H1 (cell line): ENCODE measurements at regions not wholly inside any gene's neighbourhood (a gene's known extent, or its start where the extent isn't known, plus 50 kb on each side); places are given as distances from the start of the nearest gene placed in this dataset.
"Not testable (repeated sequence)": the region's sequence is repeated elsewhere in the genome, so short reads cannot be mapped to it uniquely, and the experiment has no call there.

Source experiments
- BRCA1 ChIP-seq: IDR thresholded peaks from 2 replicates; pipeline ENCODE4 v1.6.1; 2012; ENCODE audit warnings: low read depth, low read length, improper control_type of control experiment
- EGR1 ChIP-seq: IDR thresholded peaks from 2 replicates; pipeline ENCODE4 v1.6.1; 2011; ENCODE audit warnings: low read depth, low read length, borderline replicate concordance
- EP300 ChIP-seq, 2 experiments: IDR thresholded peaks; 1 replicate in 1 of 2; 2 replicates in 1 of 2; pipeline ENCODE4 v1.6.1; 2011 to 2012; ENCODE audit warnings: low read depth in 2 of 2, low read length in 2 of 2, mild to moderate bottlenecking in 2 of 2, borderline replicate concordance in 1 of 2, inconsistent platforms in 1 of 2, moderate library complexity in 1 of 2
- EZH2 ChIP-seq: fragments of 200-600 bp; sonication (generic); IDR thresholded peaks from 2 replicates; pipeline ENCODE4 v1.7.1; 2012; ENCODE audit warnings: low read depth, mild to moderate bottlenecking, moderate library complexity, low read length, inconsistent platforms; ENCODE audit not compliant: severe bottlenecking
- GABPA ChIP-seq: IDR thresholded peaks from 2 replicates; pipeline ENCODE4 v1.6.1; 2011; ENCODE audit warnings: mild to moderate bottlenecking, low read length, moderate library complexity, borderline replicate concordance; ENCODE audit not compliant: insufficient read depth
- HDAC6 ChIP-seq: IDR thresholded peaks from one replicate; pipeline ENCODE4 v1.7.1; 2012; ENCODE audit warnings: low read depth, mild to moderate bottlenecking, inconsistent platforms, low read length, moderate library complexity
- JUND ChIP-seq: IDR thresholded peaks from 2 replicates; pipeline ENCODE4 v1.6.1; 2011; ENCODE audit warnings: mild to moderate bottlenecking, improper control_type of control experiment, low read length
- POLR2A ChIP-seq, 2 experiments: IDR thresholded peaks; 1 replicate in 1 of 2; 2 replicates in 1 of 2; pipeline ENCODE4 v1.6.1; 2011; ENCODE audit warnings: low read depth in 2 of 2, low read length in 2 of 2, mild to moderate bottlenecking in 2 of 2; ENCODE audit errors: control extremely low read depth in 1 of 2
- POLR2AphosphoS5 ChIP-seq: IDR thresholded peaks from 2 replicates; pipeline ENCODE4 v1.6.1; 2011; ENCODE audit warnings: low read depth, low read length
- TAF1 ChIP-seq: IDR thresholded peaks from 2 replicates; pipeline ENCODE4 v1.6.1; 2011; ENCODE audit warnings: mild to moderate bottlenecking, low read depth, low read length
- TAF7 ChIP-seq: optimal IDR thresholded peaks from 2 replicates; pipeline ENCODE3; 2011; ENCODE audit warnings: low read depth, mild to moderate bottlenecking, inconsistent platforms, low read length, moderate library complexity, borderline replicate concordance
- TF ChIP-seq, protein P1 (sequence below), 3 experiments: IDR thresholded peaks; 1 replicate in 2 of 3; 2 replicates in 1 of 3; pipeline versions ENCODE4 v1.5.1 to v1.6.1; 2011; ENCODE audit warnings: low read length in 3 of 3, mild to moderate bottlenecking in 3 of 3, inconsistent platforms in 2 of 3, low read depth in 1 of 3, moderate library complexity in 1 of 3; ENCODE audit not compliant: insufficient read depth in 1 of 3; ENCODE audit errors: control extremely low read depth in 1 of 3
- TF ChIP-seq, protein P2 (sequence below): IDR thresholded peaks from 2 replicates; pipeline ENCODE4 v1.6.1; 2012; ENCODE audit warnings: low read length, inconsistent platforms
- TF ChIP-seq, protein P3 (sequence below): IDR thresholded peaks from 2 replicates; pipeline ENCODE4 v1.6.1; 2012; ENCODE audit warnings: inconsistent platforms

DNA sequence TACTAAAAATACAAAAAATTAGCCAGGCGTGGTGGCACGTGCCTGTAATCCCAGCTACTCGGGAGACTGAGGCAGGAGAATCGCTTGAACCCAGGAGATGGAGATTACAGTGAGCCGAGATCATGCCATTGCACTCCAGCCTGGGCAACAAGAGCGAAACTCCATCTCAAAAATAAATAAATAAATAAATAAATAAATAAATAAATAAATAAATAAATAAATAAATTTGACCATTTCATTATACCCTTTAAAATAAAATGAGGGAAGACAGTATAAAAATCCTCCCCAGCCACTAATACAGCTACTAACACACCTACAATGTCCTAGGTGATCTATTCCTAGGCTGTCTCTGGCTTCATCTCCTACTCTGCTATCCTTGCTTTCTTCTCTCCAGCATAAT is 562.8 kb downstream of the ZBBX start:
- not testable (repeated sequence) for TF ChIP-seq POLR2A (IDR thresholded peaks at IDR 0.05; ENCODE audit: control extremely low read depth in 1 of 2, low read depth in 2 of 2, low read length in 2 of 2); JUND; HDAC6; BRCA1; EP300 (IDR thresholded peaks at IDR 0.05; ENCODE audit: borderline replicate concordance in 1 of 2, low read depth in 2 of 2, low read length in 2 of 2); TAF1; TAF7; GABPA; POLR2AphosphoS5; EGR1; EZH2
- TF ChIP-seq, protein P1, sequence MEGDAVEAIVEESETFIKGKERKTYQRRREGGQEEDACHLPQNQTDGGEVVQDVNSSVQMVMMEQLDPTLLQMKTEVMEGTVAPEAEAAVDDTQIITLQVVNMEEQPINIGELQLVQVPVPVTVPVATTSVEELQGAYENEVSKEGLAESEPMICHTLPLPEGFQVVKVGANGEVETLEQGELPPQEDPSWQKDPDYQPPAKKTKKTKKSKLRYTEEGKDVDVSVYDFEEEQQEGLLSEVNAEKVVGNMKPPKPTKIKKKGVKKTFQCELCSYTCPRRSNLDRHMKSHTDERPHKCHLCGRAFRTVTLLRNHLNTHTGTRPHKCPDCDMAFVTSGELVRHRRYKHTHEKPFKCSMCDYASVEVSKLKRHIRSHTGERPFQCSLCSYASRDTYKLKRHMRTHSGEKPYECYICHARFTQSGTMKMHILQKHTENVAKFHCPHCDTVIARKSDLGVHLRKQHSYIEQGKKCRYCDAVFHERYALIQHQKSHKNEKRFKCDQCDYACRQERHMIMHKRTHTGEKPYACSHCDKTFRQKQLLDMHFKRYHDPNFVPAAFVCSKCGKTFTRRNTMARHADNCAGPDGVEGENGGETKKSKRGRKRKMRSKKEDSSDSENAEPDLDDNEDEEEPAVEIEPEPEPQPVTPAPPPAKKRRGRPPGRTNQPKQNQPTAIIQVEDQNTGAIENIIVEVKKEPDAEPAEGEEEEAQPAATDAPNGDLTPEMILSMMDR (IDR thresholded peaks at IDR 0.05; ENCODE audit: control extremely low read depth in 1 of 3, insufficient read depth in 1 of 3, low read depth in 1 of 3, low read length in 3 of 3), result not testable (repeated sequence)
- TF ChIP-seq, protein P2, sequence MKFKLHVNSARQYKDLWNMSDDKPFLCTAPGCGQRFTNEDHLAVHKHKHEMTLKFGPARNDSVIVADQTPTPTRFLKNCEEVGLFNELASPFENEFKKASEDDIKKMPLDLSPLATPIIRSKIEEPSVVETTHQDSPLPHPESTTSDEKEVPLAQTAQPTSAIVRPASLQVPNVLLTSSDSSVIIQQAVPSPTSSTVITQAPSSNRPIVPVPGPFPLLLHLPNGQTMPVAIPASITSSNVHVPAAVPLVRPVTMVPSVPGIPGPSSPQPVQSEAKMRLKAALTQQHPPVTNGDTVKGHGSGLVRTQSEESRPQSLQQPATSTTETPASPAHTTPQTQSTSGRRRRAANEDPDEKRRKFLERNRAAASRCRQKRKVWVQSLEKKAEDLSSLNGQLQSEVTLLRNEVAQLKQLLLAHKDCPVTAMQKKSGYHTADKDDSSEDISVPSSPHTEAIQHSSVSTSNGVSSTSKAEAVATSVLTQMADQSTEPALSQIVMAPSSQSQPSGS, result not testable (repeated sequence)
- TF ChIP-seq, protein P3, sequence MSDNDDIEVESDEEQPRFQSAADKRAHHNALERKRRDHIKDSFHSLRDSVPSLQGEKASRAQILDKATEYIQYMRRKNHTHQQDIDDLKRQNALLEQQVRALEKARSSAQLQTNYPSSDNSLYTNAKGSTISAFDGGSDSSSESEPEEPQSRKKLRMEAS, result not testable (repeated sequence)
